ENCODE measurements at regions not wholly inside any gene's neighbourhood (a gene's known extent, or its start where the extent isn't known, plus 50 kb on each side); places are given as distances from the start of the nearest gene placed in this dataset.

DNA sequence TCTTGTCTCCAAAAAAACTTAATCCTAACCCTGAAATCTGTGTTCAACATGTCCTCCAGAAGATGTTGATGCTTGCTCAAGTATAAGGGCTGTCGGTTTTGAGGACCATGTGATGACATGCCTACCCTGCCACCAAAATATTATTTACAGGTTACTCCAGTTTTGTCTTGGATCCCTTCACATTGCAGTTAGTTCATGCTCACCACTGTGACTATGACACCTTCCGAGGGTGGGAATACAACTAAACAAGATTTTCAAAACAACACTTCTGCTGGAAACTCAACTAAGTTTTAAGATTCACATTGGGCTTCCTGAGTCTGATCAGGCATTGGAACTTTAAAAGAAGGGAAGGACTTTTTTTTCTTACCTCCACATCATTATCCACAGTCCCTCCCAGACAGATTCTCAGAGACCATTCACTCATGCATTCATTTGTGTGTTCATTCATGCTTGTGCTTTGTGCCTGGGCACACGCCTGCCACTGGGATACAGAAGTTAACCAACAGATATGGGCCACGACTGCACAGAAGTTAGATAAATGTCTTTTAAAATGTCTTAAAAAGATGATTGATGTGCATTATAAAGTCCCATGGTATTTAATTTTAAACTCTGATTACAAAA lies 118.7 kb upstream of the GJE1 start:
- no peak for TF ChIP-seq POLR2A (IDR thresholded peaks at IDR 0.05)
- TF ChIP-seq, protein P1, sequence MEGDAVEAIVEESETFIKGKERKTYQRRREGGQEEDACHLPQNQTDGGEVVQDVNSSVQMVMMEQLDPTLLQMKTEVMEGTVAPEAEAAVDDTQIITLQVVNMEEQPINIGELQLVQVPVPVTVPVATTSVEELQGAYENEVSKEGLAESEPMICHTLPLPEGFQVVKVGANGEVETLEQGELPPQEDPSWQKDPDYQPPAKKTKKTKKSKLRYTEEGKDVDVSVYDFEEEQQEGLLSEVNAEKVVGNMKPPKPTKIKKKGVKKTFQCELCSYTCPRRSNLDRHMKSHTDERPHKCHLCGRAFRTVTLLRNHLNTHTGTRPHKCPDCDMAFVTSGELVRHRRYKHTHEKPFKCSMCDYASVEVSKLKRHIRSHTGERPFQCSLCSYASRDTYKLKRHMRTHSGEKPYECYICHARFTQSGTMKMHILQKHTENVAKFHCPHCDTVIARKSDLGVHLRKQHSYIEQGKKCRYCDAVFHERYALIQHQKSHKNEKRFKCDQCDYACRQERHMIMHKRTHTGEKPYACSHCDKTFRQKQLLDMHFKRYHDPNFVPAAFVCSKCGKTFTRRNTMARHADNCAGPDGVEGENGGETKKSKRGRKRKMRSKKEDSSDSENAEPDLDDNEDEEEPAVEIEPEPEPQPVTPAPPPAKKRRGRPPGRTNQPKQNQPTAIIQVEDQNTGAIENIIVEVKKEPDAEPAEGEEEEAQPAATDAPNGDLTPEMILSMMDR (IDR thresholded peaks at IDR 0.05) = no peak
